HG03139 (cell line): ENCODE measurements at regions not wholly inside any gene's neighbourhood (a gene's known extent, or its start where the extent isn't known, plus 50 kb on each side); places are given as distances from the start of the nearest gene placed in this dataset.
"Not testable (repeated sequence)": the region's sequence is repeated elsewhere in the genome, so short reads cannot be mapped to it uniquely, and the experiment has no call there.

Source experiments
- ATAC-seq: cut with Tn5 transposase; IDR thresholded peaks from one replicate; pipeline ENCODE4 v1.9.1; 2021; ENCODE audit not compliant: unreplicated experiment

DNA sequence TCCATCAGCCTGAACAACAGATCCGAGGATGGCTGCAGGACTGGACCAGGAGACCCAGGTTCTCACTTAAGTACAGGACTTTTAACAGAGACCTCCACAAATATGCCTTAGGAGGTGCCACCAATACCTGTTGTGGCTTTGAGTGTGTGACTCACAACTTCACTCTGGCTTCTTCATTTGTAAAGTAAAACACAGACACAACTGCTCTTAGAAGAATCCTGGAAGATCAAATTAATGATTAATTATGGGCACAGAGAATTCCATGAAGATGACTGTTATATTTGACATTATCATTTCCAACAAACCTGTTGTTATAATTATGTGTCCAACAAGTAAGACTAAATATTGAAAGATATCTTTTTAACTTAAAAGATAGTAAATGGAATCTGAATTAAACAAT, 481.4 kb upstream of the KLHL29 start:
- no peak for ATAC-seq

DNA sequence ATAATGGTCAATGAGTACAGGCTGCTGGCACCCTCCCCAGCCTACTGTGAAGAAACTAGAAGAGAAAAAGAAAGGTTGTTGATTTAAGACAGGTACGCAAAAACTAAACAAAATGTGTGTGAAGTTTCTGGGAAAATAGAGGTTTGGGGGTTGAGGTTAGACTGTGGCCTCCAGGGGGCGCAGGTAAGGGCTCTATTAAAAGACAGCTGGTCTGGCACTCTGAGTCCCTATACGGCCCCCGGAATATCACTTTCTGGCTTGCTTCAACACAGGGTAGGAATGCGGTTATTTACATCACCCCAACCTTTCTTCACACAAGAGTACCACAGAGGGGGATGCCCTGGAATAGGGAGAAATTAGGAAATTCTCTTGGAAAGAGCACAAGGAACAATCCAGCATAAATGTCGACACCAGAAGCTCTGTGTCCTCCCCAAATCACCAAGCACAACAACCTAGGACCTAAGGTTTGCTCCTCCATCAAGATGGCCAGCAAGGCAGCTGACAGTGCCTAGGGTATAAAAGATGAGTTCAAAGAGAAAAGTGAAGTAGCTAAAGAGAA, 480.8 kb upstream of the KLHL29 start:
- ATAC-seq, result no peak

GRCh38 chr2:22907330-22907729, 477.6 kb upstream of the KLHL29 start:
- ATAC-seq, result no peak

DNA sequence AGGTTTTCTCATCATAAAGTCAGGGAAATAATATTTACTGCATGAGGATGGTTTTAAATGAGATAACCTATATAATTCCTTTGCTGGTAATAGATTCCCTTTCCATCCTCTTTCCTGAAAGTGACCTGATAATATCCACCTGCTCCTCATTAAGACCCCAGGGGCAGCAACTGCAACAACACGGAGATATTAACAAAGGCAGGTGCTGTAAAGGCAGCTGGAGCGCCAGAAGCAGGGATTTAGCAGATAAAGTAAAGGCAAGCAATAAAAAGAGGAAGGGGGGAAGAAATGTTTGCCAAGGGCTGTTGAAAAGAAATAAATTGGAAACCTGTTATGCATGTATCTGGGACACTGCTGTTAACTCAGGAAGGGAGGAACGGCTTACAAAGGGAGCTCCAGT, 472.6 kb upstream of the KLHL29 start:
- ATAC-seq, result no peak

GRCh38 chr2:22929998-22930397, 455.0 kb upstream of the KLHL29 start:
- no peak for ATAC-seq

GRCh38 chr2:22930781-22931180, 454.2 kb upstream of the KLHL29 start:
- ATAC-seq, result no peak

DNA sequence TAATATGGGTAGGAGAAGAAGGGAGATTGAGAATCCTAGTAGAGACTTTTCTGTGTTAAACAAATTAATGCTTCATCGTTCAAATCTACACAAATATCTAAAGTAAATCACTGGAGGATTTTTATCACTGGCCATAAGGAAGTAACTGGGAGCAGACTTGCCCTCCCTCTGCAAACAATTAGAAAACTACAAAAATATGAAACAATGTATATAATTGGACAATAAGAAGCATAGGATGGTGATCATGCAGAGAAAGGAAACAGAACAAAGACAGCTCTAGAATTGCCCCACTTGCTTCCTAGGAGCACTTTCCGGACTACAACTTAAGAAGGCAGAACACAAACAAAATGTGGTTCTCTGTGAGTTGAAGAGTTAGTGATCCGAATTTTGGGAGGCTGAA, 452.7 kb upstream of the KLHL29 start:
- ATAC-seq, result no peak

DNA sequence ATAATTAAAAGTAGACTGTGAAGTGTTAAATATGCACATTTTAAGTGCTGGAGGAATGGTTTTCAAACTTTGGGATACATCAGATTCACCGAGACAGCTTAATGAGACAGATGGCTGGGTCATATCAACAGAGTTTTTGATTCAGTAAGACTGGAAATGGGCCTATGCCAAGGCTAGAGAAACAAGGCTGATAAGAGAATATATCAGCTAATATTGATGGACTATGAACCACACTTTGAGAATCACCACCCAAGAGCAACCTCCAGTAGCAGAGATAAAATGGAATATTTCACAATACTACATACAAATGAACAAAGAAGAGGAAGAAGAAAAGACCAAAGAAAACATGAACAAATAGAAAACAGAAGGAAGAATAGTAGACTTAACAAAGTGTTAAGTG, 450.2 kb upstream of the KLHL29 start:
- ATAC-seq, result no peak

DNA sequence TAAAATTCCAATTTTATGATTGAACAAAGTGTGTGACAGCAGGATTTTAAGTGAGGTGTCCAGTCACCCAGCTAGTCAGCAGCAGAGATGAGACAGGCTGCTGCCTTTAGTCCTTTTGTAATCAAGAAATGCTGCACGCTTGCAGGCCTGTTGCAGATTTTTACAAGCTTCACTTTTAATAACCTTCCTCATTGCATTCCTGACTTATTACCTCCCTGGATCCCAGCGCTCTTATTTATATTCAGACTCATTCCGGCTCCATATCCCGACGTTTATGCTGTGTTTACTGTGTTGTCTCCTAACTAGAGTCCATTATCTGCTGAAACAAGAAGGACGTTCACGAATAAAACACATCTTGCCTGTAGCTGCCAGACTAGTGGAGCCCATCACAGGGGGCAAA, 442.5 kb upstream of the KLHL29 start:
- no peak for ATAC-seq

DNA sequence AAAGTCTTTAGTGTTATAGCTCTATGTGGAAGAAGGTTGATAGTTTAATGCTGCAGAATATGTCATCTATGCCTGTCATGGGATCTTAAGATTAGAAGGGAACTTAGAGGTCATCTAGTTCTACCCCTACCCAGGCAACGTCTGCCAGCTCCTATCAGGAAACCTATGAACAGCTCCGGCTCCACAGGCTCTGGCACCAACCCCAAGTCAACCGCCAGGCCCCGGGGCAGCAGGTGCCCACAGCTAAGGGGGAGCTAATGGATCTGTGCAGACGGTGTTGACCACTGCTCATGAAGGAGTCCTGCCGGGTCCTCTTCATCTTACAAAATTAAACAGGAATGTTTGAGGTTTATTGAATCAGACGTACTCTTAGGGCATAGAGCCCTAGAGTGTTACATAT, 440.8 kb upstream of the KLHL29 start:
- no peak for ATAC-seq

GRCh38 chr2:22946553-22946952, 438.4 kb upstream of the KLHL29 start:
- ATAC-seq, result no peak

DNA sequence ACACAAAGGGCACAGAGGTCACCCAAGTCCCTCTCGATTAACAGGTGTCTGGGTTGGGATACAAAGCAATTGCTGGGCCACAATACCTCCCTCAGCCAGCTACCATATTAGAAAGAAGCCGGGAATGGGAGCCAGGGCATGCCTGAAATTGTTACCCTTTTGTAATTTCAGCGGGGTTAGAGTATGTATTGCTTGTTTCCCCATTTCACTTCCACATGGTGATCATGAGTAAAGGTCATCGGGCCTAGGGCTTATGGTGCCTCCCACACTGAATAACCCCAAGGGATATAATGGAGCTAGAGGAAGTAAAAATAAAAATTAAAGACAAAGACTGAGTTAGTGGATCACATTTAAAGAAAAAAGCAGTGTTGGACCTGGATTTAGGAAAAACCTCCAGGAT, 437.2 kb upstream of the KLHL29 start:
- ATAC-seq, result no peak

DNA sequence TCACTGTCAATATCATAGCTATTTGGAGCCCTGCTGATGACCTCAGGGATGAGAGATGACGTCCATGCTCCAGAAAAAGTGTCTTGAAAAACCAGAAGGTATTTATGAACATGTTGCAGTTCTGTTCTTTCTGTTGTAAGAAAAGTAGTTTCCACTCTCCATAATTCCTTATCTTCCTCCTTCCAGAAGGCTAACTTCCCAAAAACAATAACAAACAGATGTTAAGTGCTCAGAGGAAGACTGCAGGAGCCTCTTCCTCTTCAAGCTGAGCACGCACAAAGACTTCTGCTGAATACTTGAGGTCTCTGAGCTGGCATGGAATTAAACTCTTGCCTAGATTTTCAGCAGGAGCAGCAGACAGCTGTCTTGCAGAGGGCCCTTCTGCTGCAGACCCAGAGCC, 434.5 kb upstream of the KLHL29 start:
- no peak for ATAC-seq

DNA sequence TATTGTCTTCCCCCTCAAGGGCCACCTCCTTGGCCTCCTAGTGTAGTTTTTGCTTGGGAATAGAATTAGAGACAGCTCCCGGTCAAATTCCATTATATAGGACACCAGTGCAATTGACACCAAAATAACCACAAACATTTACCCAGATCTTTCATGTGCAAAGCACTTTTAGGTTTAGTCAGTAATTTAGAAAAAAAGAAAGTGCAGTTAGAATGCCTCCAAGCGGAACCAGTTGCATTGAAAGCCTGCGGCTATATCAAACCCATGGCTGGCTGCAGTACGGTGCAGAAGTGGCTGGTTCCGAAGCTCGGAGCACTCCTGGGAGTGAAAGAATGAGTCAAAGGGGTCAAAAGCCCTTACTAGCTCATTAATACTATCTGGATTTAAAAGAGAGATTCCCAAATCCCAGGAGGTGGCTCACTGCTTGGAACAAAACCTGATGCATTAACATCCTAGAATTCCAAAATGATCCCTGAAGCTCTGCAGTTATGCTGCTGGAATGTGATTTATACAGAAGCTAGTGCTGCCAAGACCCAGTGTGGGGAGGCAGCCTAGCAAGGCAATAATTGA, 432.2 kb upstream of the KLHL29 start:
- ATAC-seq, result no peak

DNA sequence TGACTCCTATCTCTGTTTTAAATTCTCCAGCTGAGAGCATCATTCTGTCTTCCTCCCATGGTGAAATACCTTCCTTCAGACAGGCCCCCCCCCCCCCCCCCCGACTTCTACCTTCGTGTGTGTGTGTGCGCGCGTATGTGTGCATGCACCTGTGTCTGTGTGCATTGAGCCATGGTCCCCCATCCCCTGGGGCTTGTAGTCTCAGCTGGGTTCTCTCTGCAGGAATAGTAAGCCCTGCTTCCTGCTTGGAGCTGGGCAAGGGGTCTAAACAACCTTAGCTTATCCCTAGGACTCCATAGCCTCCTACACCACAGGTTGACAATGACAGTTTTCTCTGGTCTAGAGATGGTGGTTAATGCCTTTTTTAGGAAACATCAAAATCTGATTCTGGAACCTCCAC, 427.5 kb upstream of the KLHL29 start:
- no peak for ATAC-seq

DNA sequence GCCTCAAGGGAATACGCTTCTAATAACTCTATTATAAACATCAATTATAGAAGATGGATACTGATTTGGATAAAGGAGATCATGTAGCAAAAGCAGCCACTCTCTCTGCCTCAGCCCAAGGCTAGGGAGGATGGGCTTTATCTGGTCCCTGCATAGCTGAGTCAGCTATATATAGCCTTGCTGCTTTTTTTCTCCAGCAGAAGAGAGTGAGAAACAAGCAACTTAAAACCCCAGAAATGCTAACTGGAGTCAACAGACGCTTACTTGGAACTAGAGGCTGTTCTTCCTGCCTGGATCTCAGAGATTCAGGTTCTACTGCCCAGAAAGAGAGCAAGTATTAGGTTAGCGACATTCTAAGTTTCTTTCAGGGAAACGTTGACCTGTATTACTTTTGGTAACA, 426.7 kb upstream of the KLHL29 start:
- no peak for ATAC-seq

DNA sequence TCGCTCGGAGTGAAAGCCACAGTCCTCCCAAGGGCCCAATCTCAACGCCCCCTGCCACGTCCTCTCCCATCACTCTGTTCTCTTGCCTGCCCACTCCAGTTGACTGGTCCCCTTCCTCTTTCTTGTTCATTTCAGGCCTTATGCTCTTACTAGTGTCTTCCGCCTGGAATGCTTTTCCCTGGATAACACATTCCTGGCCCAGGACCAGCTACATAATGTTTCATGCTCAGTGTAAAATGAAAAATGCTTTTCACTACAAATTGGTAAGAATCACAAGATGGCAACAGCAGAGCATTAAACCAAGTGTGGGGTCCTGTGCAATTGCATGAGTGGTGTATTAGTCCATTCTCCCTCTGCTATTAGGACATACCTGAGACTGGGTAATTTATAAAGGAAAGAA, 417.2 kb upstream of the KLHL29 start:
- ATAC-seq, result no peak

DNA sequence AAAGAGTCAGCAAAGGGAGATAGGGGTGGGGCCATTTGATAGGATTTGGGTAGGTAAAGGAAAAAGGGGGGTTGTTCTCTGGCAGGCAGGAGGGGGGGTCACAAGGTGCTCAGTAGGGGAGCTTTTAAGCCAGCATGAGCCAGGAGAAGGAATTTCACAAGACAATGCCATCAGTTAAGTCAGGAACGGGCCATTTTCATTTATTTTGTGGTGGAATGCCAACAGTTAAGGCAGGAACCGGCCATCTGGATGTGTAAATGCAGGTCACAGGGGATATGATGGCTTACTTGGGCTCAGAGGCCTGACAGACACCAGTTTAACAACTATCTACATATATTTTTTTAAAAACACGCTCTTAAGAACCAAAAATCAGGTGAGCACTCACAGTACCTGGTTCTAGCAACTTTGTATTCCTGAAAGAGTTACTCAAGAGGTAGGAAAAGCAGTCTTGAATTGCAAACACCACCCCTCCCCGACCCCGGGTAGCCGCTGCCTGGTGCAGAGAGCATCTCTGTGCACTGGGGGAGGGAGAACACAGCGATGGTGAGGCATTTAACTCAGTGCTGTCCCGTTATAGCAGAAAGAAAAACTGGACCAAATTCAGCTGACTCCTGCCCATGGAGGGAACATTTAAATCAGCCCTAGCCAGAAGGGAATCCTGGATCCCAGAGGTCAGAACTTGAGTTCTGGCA, 414.5 kb upstream of the KLHL29 start:
- ATAC-seq, result no peak

- ATAC-seq, result no peak
These were observed 414.0 kb upstream of the KLHL29 start for GRCh38 chr2:22970991-22971390.

DNA sequence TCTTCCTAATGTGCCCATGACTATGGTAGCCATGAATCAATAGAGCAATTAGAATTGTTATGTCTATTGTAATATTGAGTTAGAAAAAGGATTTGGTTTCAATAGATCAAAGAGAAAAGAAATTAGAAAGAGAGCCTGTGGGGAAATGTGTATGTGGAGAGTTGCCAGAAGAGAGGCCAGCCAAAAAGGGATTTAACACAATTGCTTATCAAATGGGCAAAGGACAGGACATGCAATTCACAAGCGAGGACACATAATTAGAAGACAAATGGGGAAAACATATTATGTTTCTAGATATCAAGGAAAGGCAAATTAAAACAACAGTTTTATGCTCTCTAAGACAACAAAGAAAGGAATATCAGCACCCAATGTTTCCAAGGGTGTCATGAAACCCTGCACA, 403.2 kb upstream of the KLHL29 start:
- no peak for ATAC-seq

GRCh38 chr2:22984152-22984551, 400.8 kb upstream of the KLHL29 start:
- ATAC-seq, result not testable (repeated sequence)

GRCh38 chr2:22990246-22990645, 394.7 kb upstream of the KLHL29 start:
- ATAC-seq, result no peak

DNA sequence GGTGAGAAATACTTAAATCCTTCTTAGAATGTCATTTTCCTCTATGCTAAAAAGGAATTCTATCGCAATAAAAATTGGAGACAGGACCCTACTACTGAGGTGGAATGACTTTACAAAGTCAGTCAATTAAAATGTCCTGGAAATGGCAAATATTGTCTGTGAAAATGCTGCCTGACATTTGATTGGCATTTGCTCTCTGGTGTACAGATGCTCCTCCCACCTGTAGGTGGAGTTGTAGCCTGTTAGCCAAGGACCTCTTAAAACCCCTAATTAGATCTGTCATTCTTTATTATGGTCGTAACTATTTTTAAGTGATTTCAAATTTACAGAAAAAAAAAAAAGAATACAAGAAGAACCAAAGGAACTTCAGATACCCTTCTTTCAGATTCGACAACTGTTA, 393.1 kb upstream of the KLHL29 start:
- no peak for ATAC-seq
